Upper lobe of left lung (tissue), 6 donors: ENCODE measurements at regions not wholly inside any gene's neighbourhood (a gene's known extent, or its start where the extent isn't known, plus 50 kb on each side); places are given as distances from the start of the nearest gene placed in this dataset.

Experiments used
- ATAC-seq, 2 donors: fragments of 200-7000 bp; cut with Tn5 transposase; one replicate each; pipeline ENCODE4 v1.9.1; 2022; ENCODE audit warnings: mild to moderate bottlenecking in 2 of 2, moderate library complexity in 2 of 2; ENCODE audit not compliant: low FRiP score in 2 of 2
- DNase-seq, 2 donors: peaks; one replicate each; pipeline ENCODE4 v3.0.0-alpha.2; 2019 to 2020
- H3K27ac ChIP-seq, 4 donors: fragments of 200-600 bp; sonication (generic); one replicate each; pipeline ENCODE4 v1.5.1; 2016 to 2019
- H3K27me3 ChIP-seq, 4 donors: fragments of 200-600 bp; sonication (generic); one replicate each; pipeline ENCODE4 v1.5.1; 2017 to 2019
- H3K36me3 ChIP-seq, 4 donors: fragments of 200-600 bp; sonication (generic); one replicate each; pipeline ENCODE4 v1.5.1; 2016 to 2019
- H3K4me1 ChIP-seq, 4 donors: fragments of 200-600 bp; sonication (generic); one replicate each; pipeline ENCODE4 v1.5.1; 2018 to 2019
- H3K4me3 ChIP-seq, 4 donors: fragments of 200-600 bp; sonication (generic); one replicate each; pipeline ENCODE4 v1.5.1; 2017 to 2019; ENCODE audit warnings: mild to moderate bottlenecking in 2 of 4, moderate library complexity in 1 of 4
- H3K9me3 ChIP-seq, 4 donors: fragments of 200-600 bp; sonication (generic); one replicate each; pipeline ENCODE4 v1.5.1; 2018 to 2019
- EP300 ChIP-seq, 4 donors: sonication (generic); formaldehyde crosslinking; IDR thresholded peaks; one replicate each; pipeline ENCODE4 v1.5.1; 2017; ENCODE audit warnings: antibody characterized with exemption in 4 of 4, control low read depth in 2 of 4
- POLR2A ChIP-seq, 4 donors: fragments of 450-650 bp; IDR thresholded peaks; one replicate each; pipeline ENCODE4 v1.5.1; 2016 to 2017; ENCODE audit warnings: antibody characterized with exemption in 4 of 4, mild to moderate bottlenecking in 2 of 4
- POLR2AphosphoS5 ChIP-seq, 2 donors: sonication (generic); formaldehyde crosslinking; IDR thresholded peaks; one replicate each; pipeline ENCODE4 v1.5.1; 2017; ENCODE audit warnings: antibody characterized with exemption in 2 of 2
- WGBS, 2 donors: methylation state at CpG; one replicate each; pipeline ENCODE4 v1.1.5; 2017 to 2018; 5-methylcytosine and 5-hydroxymethylcytosine counted together
- TF ChIP-seq, protein P1 (sequence below), 6 experiments: fragments of 450-650 bp in 4 of 6; fragments of 200-600 bp in 2 of 6; sonication (generic) in 2 of 6; IDR thresholded peaks; one replicate each; pipeline ENCODE4 v1.5.1; 2016 to 2019; ENCODE audit warnings: antibody characterized with exemption in 6 of 6
- donor health status: DM: no; HTN: no; CAD: no; lungs with moderate emphysema.
- donor health status: DM: no; HTN: yes; CAD: no; lungs with severe emphysema.

DNA sequence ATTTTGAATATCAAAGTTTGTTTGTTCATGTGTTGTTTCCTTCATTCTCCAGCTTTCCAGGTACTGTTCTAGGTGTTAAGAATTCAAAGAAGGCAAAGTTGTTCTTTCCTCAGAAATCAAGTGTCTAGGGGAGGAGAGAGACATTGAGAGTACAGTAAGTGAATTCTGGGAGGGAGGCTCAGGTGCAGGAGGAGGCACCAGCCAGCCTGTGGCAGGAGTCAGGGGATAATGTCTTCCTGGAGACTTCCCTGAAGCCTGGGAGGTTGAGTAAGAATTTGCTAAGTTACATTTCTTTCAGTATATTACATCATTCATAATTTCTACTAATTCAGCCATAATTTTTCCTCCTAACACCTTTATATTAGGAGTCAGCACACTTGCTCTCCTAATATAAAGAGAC lies 462.1 kb downstream of the TDRD15 start:
- ATAC-seq, result no peak
- H3K36me3 ChIP-seq, result no peaks in the 10 kb centered on the region
- no peak overlapping the region for H3K4me3 ChIP-seq
- H3K27ac ChIP-seq, result no peak overlapping the region
- no peaks in the 10 kb centered on the region for H3K9me3 ChIP-seq
- H3K4me1 ChIP-seq, result no peaks in the 10 kb centered on the region
- TF ChIP-seq POLR2A (IDR thresholded peaks at IDR 0.05), result no peak
- TF ChIP-seq EP300 (IDR thresholded peaks at IDR 0.05), result no peak
- no peak for DNase-seq
- H3K27me3 ChIP-seq, result no peaks in the 10 kb centered on the region

GRCh38 chr2:21590026-21590690 lies 466.4 kb downstream of the TDRD15 start:
- TF ChIP-seq POLR2AphosphoS5 (IDR thresholded peaks at IDR 0.05) (no peak), POLR2A (IDR thresholded peaks at IDR 0.05) (no peak), EP300 (IDR thresholded peaks at IDR 0.05) (no peak)
- TF ChIP-seq, protein P1, sequence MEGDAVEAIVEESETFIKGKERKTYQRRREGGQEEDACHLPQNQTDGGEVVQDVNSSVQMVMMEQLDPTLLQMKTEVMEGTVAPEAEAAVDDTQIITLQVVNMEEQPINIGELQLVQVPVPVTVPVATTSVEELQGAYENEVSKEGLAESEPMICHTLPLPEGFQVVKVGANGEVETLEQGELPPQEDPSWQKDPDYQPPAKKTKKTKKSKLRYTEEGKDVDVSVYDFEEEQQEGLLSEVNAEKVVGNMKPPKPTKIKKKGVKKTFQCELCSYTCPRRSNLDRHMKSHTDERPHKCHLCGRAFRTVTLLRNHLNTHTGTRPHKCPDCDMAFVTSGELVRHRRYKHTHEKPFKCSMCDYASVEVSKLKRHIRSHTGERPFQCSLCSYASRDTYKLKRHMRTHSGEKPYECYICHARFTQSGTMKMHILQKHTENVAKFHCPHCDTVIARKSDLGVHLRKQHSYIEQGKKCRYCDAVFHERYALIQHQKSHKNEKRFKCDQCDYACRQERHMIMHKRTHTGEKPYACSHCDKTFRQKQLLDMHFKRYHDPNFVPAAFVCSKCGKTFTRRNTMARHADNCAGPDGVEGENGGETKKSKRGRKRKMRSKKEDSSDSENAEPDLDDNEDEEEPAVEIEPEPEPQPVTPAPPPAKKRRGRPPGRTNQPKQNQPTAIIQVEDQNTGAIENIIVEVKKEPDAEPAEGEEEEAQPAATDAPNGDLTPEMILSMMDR (IDR thresholded peaks at IDR 0.05), result no peak
- Histone ChIP-seq H3K4me3 (no peak overlapping the region), H3K9me3 (no peaks in the 10 kb centered on the region), H3K27ac (no peak overlapping the region), H3K4me1 (no peaks in the 10 kb centered on the region), H3K36me3 (no peaks in the 10 kb centered on the region), H3K27me3 (no peaks in the 10 kb centered on the region)
- 65 to 67% methylated on average over 7 of the region's 7 CpGs for WGBS, 2 donors
- no peak for ATAC-seq
- no peak for DNase-seq

- no peaks in the 10 kb centered on the region for H3K9me3 ChIP-seq
- TF ChIP-seq POLR2AphosphoS5 (IDR thresholded peaks at IDR 0.05) (no peak), EP300 (IDR thresholded peaks at IDR 0.05) (no peak)
- no peaks in the 10 kb centered on the region for H3K36me3 ChIP-seq
- 69 to 82% methylated on average over 1 of the region's 1 CpG for WGBS, 2 donors
- H3K4me3 ChIP-seq, result no peak overlapping the region
- ATAC-seq (no peak), DNase-seq (no peak)
- H3K27me3 ChIP-seq, result no peaks in the 10 kb centered on the region
- H3K27ac ChIP-seq, result no peak overlapping the region
- no peaks in the 10 kb centered on the region for H3K4me1 ChIP-seq
Measured at GRCh38 chr2:21591926-21592325, 468.2 kb downstream of the TDRD15 start.

DNA sequence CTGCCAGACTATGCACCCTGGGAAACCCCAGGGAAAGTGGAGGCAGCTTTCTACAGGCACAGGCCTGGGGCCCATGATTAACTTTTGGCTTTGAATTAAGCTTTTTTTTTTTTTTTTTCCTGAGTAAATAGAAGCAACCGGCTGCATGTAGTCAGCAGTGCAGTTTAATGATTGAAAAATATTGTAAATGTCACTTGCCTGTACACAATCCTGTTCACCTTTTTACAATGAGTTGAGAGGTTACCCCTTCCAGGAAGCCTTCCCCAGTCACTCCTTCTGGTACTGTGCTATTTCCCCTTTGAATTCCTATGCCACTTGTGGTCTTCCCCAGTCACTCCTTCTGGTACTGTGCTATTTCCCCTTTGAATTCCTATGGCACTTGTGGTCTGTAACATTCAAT lies 475.6 kb downstream of the TDRD15 start:
- TF ChIP-seq EP300 (IDR thresholded peaks at IDR 0.05) (no peak), POLR2AphosphoS5 (IDR thresholded peaks at IDR 0.05) (no peak), POLR2A (IDR thresholded peaks at IDR 0.05) (no peak)
- TF ChIP-seq, protein P1 (IDR thresholded peaks at IDR 0.05), result no peak
- Histone ChIP-seq H3K9me3 (no peaks in the 10 kb centered on the region), H3K36me3 (no peaks in the 10 kb centered on the region), H3K27ac (no peak overlapping the region), H3K4me1 (no peaks in the 10 kb centered on the region), H3K27me3 (no peaks in the 10 kb centered on the region), H3K4me3 (no peak overlapping the region)
- DNase-seq (no peak), ATAC-seq (peak; percentile 32 to 53)
- 56 to 67% methylated on average over 1 of the region's 1 CpG for WGBS, 2 donors

- Histone ChIP-seq H3K9me3 (no peaks in the 10 kb centered on the region), H3K36me3 (no peaks in the 10 kb centered on the region), H3K27ac (no peak overlapping the region), H3K27me3 (no peaks in the 10 kb centered on the region), H3K4me3 (no peak overlapping the region), H3K4me1 (no peaks in the 10 kb centered on the region)
- ATAC-seq (no peak), DNase-seq (no peak)
- 92 to 96% methylated on average over 2 of the region's 2 CpGs for WGBS, 2 donors
- no peak for TF ChIP-seq POLR2AphosphoS5 (IDR thresholded peaks at IDR 0.05)
- no peak for TF ChIP-seq POLR2A (IDR thresholded peaks at IDR 0.05)
- TF ChIP-seq, protein P1 (IDR thresholded peaks at IDR 0.05), result no peak
- no peak for TF ChIP-seq EP300 (IDR thresholded peaks at IDR 0.05)
Measured at GRCh38 chr2:21602789-21603188, 479.0 kb downstream of the TDRD15 start.

DNA sequence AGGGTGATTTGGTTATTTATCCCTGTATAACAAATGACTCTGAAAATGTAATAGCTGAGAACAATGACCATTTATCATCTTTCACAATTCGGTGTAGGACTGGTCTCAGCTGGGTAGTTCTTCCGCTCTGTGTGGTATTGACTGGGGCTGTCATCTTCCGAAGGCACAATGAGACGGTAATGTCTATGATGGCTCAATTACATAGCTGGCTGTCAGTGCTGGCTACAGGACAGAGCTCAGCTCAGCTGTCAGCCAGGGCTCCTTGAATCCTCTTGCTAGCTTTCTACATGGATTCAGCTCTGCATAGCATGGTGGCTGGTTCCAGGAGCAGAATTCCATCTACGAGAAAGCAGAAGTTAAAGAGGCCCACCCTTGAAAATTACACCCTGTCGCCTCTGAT lies 483.8 kb downstream of the TDRD15 start:
- Histone ChIP-seq H3K9me3 (no peaks in the 10 kb centered on the region), H3K36me3 (no peaks in the 10 kb centered on the region), H3K27ac (no peak overlapping the region), H3K4me1 (no peaks in the 10 kb centered on the region), H3K4me3 (no peak overlapping the region), H3K27me3 (no peaks in the 10 kb centered on the region)
- ATAC-seq (no peak), DNase-seq (no peak)
- 72 to 86% methylated on average over 6 of the region's 6 CpGs for WGBS, 2 donors
- TF ChIP-seq POLR2A (IDR thresholded peaks at IDR 0.05) (no peak), POLR2AphosphoS5 (IDR thresholded peaks at IDR 0.05) (no peak)
- TF ChIP-seq, protein P1 (IDR thresholded peaks at IDR 0.05), result no peak
